MCF 10A (cell line): ENCODE measurements at regions not wholly inside any gene's neighbourhood (a gene's known extent, or its start where the extent isn't known, plus 50 kb on each side); places are given as distances from the start of the nearest gene placed in this dataset.

Experiments used
- BruUV-seq: library from RNA; stranded (reverse); fragments of 400-500 nt; replicated peaks from 2 replicates; lab custom pipeline; 2021; lab: Mats Ljungman, UMichigan
- CTCF ChIA-PET: fragments of 300-600 bp; sonication (Branson Sonifier 250); formaldehyde crosslinking; extraction: SDS; loops from one replicate; lab custom pipeline; 2021; ENCODE audit warnings: antibody characterized with exemption, inconsistent platforms; lab: Yijun Ruan, JAX
- POLR2A ChIA-PET: fragments of 300-600, 350-650 bp; sonication (Branson Sonifier 250); formaldehyde crosslinking; extraction: SDS; loops from one replicate; lab custom pipeline; 2020; ENCODE audit warnings: antibody characterized with exemption, inconsistent platforms; lab: Yijun Ruan, JAX
- DNase-seq: peaks from one replicate; pipeline ENCODE4 v3.0.0-alpha.2; 2018; ENCODE audit not compliant: unreplicated experiment
- H3K27ac Mint-ChIP-seq: one replicate; pipeline ENCODE4 v1.8.0; 2022; ENCODE audit warnings: mild to moderate bottlenecking, low read depth, mixed read lengths; ENCODE audit not compliant: unreplicated experiment
- H3K27me3 Mint-ChIP-seq: one replicate; pipeline ENCODE4 v1.8.0; 2022; ENCODE audit warnings: mixed read lengths; ENCODE audit not compliant: insufficient read depth, unreplicated experiment
- H3K36me3 Mint-ChIP-seq: one replicate; pipeline ENCODE4 v1.8.0; 2022; ENCODE audit warnings: mild to moderate bottlenecking, moderate library complexity, mixed read lengths; ENCODE audit not compliant: insufficient read depth, unreplicated experiment
- H3K4me1 Mint-ChIP-seq: one replicate; pipeline ENCODE4 v1.8.0; 2022; ENCODE audit warnings: mixed read lengths; ENCODE audit not compliant: insufficient read depth, unreplicated experiment
- H3K4me3 Mint-ChIP-seq: one replicate; pipeline ENCODE4 v1.8.0; 2022; ENCODE audit warnings: mild to moderate bottlenecking, moderate library complexity, mixed read lengths; ENCODE audit not compliant: unreplicated experiment
- H3K9me3 Mint-ChIP-seq: one replicate; pipeline ENCODE4 v1.8.0; 2022; ENCODE audit warnings: mixed read lengths; ENCODE audit not compliant: unreplicated experiment
- intact Hi-C: fragments of 100-400 bp; cut with micrococcal nuclease; formaldehyde crosslinking; loops from 2 replicates; pipeline ENCODE4 v1.14.1; 2022
- TF ChIP-seq, protein P1 (sequence below): fragments of 200-600 bp; IDR thresholded peaks from one replicate; pipeline ENCODE4 v1.8.0; 2022; ENCODE audit warnings: antibody characterized with exemption, mild to moderate bottlenecking; ENCODE audit not compliant: unreplicated experiment

DNA sequence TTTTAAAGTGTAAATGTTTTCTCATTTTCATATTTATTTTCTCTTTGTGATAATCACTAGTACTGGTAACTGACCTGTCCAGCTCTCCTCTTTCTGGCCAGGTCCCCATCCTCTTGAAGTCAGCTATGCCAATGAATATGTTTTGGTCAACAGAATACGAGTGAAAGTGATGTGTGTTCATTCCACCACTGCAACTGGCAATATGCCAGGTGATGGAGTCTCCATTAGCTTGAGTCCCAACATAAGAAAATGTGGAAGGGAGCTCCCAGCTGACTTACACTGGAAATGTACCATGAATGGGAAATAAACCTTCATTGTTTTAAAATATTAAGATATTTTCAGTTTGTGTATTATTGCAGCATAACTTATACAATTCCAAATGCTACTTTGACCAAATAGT is 75.8 kb downstream of the CCDC34 start:
- Mint-ChIP-seq H3K27me3 (no peaks in the 10 kb centered on the region), H3K36me3 (no peaks in the 10 kb centered on the region), H3K4me3 (no peak overlapping the region), H3K9me3 (peaks cover 8% of the 10 kb centered on the region), H3K4me1 (peaks cover 4% of the 10 kb centered on the region), H3K27ac (no peak overlapping the region)
- TF ChIP-seq, protein P1, sequence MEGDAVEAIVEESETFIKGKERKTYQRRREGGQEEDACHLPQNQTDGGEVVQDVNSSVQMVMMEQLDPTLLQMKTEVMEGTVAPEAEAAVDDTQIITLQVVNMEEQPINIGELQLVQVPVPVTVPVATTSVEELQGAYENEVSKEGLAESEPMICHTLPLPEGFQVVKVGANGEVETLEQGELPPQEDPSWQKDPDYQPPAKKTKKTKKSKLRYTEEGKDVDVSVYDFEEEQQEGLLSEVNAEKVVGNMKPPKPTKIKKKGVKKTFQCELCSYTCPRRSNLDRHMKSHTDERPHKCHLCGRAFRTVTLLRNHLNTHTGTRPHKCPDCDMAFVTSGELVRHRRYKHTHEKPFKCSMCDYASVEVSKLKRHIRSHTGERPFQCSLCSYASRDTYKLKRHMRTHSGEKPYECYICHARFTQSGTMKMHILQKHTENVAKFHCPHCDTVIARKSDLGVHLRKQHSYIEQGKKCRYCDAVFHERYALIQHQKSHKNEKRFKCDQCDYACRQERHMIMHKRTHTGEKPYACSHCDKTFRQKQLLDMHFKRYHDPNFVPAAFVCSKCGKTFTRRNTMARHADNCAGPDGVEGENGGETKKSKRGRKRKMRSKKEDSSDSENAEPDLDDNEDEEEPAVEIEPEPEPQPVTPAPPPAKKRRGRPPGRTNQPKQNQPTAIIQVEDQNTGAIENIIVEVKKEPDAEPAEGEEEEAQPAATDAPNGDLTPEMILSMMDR: no peak
- POLR2A ChIA-PET: no interaction called here
- no peak for DNase-seq
- BruUV-seq: no TSS peak
- CTCF ChIA-PET: interaction anchor here (0.6 to 3.6 kb wide), 2 partner anchors 9 to 11 kb away, joined by 3 to 31 read pairs; no protein-coding TSS in a partner anchor
- intact Hi-C loops: no loop called here

DNA sequence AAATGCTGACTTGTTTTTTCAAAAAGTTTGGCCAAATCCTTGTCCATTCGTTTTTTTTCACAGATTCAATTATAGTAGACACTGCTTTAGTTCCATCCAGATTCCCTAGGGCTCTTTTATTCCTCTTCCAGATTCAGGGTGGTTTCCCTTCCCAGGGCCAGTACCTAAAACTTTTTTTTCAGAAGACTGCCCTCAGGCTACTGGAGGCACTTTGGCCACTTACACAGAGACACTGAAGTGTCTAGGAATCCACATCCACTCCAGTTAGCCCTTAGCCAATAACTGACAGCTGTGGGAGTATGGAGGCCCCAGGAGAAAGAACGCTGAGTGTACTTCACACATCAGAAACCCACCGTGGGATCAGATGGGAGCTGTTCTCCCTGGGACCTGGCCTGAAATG is 77.3 kb downstream of the CCDC34 start:
- POLR2A ChIA-PET: no interaction called here
- intact Hi-C loops: no loop called here
- TF ChIP-seq, protein P1: no peak

DNA sequence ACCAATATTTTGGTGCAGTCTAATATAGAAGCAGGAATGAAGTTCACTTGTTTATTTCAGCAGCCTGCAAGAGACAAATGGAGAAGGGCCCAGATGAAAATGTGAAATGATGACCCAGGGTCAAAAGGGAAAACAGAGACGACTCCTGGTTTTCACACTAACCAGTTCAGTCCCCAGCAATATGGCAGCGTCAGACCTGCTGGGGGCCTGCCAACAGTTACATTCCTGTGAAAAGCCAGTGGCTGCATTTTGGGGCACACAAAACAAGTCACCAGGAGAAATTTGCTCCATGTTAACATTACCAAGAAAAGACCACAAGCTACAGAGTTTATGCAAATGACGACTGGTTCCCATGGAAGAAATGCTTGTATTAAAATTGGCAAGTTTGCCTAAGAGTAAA is 80.2 kb downstream of the CCDC34 start:
- peaks cover 6% of the 10 kb centered on the region for H3K4me1 Mint-ChIP-seq
- no peaks in the 10 kb centered on the region for H3K36me3 Mint-ChIP-seq
- no peak overlapping the region for H3K27ac Mint-ChIP-seq
- intact Hi-C loops: no loop called here
- DNase-seq: peak; percentile 27
- H3K4me3 Mint-ChIP-seq: no peak overlapping the region
- H3K9me3 Mint-ChIP-seq: no peaks in the 10 kb centered on the region
- BruUV-seq: no TSS peak
- TF ChIP-seq, protein P1: no peak
- H3K27me3 Mint-ChIP-seq: peaks cover 3% of the 10 kb centered on the region
- CTCF ChIA-PET: interaction anchor here (1.0 to 4.0 kb wide), 4 partner anchors 9 to 203 kb away, joined by 4 to 20 read pairs (median 4); no protein-coding TSS in a partner anchor
- POLR2A ChIA-PET: no interaction called here

More for the DNA sequence above, 77.3 kb downstream of the CCDC34 start:
- BruUV-seq: no TSS peak
- H3K4me3 Mint-ChIP-seq: no peak overlapping the region
- CTCF ChIA-PET: interaction anchor here (3.6 kb wide), 1 partner anchor 11 kb away, joined by 31 read pairs; no protein-coding TSS in a partner anchor
- no peaks in the 10 kb centered on the region for H3K36me3 Mint-ChIP-seq
- no peaks in the 10 kb centered on the region for H3K27me3 Mint-ChIP-seq
- H3K4me1 Mint-ChIP-seq: peaks cover 6% of the 10 kb centered on the region
- DNase-seq: no peak
- no peak overlapping the region for H3K27ac Mint-ChIP-seq
- H3K9me3 Mint-ChIP-seq: no peaks in the 10 kb centered on the region

DNA sequence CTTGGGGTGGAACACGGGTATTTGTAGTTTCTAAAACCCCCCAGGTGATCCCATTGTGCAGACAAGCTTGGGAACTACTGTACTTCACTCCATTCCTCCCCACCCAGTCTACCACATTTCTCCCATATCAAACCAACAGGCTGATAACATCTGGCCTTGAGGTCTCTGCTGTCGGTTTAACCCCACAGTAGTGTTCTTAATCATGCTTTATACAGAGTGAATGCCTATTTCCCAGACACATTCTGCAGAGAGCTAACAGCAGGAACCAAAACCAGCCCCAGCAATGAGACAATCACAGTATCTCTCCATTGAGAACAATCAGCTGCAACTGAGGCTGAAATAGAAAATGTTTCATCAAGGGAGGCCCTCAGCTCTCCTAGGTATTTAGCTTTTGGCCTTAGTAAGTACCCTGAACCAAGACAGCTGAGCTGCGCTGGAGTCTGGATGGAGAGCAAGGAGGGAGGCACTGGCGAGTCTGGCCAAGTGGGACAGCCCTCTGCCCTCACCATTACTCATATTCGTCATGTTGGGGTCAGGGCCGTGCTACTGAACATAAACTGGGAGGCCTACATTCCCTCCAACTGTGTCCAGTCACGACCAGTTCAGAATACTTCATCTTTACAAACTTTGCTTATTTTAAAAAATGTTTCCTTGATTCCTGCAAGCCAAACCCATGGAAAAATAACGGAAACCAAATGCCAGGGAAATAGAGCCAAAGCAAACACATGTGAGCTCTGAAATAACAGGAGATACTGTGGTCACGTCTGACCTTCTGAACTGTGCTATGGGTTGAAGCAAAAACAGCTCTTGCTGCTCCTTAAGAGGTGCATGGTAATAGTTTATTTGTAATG is 81.0 kb downstream of the CCDC34 start:
- no peaks in the 10 kb centered on the region for H3K9me3 Mint-ChIP-seq
- CTCF ChIA-PET: interaction anchor here (0.5 to 4.0 kb wide), 6 partner anchors 8 to 943 kb away, joined by 3 to 20 read pairs (median 4); no protein-coding TSS in a partner anchor

More for the DNA sequence above, 81.0 kb downstream of the CCDC34 start:
- Mint-ChIP-seq H3K36me3 (no peaks in the 10 kb centered on the region), H3K4me3 (no peak overlapping the region), H3K27ac (no peak overlapping the region), H3K27me3 (peaks cover 11% of the 10 kb centered on the region), H3K4me1 (peaks cover 6% of the 10 kb centered on the region)
- peak; percentile 55 for DNase-seq
- BruUV-seq: no TSS peak
- POLR2A ChIA-PET: no interaction called here
- intact Hi-C loops: no loop called here
- TF ChIP-seq, protein P1: no peak
